NCI-H187 (cell line): ENCODE measurements at regions not wholly inside any gene's neighbourhood (a gene's known extent, or its start where the extent isn't known, plus 50 kb on each side); places are given as distances from the start of the nearest gene placed in this dataset.

Source experiments
- DNase-seq, 2 experiments: peaks; one replicate each; lab custom pipeline; 2025; lab: John Stamatoyannopoulos, UW

DNA sequence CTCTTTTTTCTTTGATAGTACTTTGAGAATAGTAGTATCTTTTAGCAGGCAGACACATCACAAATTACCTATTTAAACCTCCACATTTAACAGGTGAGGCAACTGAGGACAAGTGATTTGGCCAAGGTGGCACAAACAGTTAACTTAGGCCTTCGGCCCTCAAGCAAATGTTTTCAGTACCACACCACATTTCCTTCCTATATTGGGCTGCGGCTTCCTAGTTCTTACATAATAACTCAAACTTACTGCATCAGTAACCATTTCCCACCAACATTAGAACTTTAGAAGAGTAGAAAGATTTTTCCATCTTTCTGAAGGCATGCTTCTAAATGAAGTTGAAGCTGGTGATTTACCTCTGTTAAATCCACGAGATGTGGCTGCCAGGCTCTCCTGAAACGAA lies 63.2 kb upstream of the SLC4A4 start:
- no peak for DNase-seq

DNA sequence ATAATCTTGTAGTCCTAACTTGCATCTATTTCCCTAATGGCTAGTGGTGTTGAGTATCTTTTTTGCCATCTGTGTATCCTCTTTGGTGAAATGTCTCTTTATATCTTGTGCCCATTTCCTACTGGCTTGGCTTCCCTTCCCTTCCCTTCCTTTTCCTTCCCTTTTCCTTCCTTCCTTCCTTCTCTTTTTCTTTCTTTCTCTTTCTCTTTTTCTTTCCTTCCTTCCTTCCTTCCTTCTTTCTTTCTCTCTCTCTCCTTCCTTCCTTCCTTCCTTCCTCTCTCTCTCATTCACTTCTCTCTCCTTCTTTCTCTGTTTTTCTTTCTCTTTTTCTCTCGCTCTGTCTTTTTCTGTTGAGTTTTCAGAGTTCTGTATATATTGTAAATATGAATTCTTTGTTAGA lies 61.5 kb upstream of the SLC4A4 start:
- no peak for DNase-seq

DNA sequence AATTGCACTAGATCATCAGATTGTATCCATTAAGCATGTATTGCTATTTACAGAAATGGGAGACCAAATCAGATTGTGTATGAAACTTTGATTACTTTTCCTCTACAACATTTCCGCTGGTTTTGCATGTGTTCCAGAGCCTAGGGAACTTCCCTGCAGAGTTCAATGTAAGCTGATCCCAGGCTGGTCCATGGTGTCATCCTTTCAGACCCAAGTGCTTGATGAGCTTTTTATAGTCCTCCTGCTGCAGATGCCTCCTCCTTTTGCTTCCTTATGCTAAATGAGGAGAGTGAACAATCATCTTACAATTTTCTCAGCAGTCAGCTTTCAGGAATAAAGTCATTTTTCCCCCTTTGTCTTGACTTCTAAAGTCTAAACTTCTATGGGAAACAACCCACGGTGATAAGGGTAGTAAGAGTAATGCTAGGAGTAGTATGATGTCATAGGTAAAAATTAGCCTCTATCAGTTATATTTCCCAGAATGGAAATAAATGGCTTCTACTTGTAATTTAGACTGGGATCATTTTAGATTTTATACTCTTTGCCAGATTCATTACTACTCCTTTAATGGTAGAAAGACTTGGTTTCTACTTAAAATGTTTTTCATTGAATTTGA lies 55.1 kb upstream of the SLC4A4 start:
- DNase-seq: no peak

DNA sequence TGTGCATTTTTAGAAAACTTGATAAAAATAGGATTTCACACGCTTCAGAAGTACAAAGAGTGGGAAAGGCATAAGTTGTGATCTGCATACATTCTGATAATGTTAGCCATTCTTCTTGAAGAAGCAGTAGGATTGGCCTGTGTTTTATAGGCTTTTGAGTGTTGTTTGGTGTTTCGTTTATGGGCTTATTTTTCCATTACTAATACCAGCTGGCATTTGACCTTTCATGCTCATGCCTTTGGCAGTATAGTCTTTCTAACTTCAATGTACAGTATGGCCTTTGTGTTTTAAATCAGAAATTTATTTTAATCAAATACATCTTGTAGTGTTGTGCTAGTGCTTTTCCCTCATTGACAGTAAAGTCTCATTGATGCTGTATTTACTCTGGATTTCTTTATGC lies 51.5 kb upstream of the SLC4A4 start:
- DNase-seq: no peak

DNA sequence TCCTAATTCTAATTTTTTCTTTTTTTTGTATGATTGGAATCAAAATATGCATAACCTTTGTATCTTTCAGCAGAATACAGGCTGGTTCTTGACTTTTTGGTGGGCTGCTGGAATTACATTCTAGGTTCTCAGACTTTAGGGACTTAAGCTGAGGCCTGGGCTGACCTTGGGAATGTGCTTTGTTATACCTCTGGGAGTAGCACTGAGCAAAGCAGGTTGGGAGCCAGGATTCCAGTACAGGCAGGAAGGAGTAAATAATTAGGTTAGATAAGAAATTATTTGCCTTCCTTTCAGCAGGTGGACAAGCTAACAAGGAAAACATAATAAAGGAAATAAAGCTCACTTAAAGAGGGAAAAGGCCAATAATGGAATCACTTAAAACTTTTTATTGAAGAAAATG lies 49.9 kb upstream of the SLC4A4 start:
- DNase-seq: no peak
